Spleen (tissue), 7 donors: ENCODE measurements at regions not wholly inside any gene's neighbourhood (a gene's known extent, or its start where the extent isn't known, plus 50 kb on each side); places are given as distances from the start of the nearest gene placed in this dataset.

Experiments
- CTCF ChIP-seq, 11 experiments: fragments of 200-600 bp in 7 of 11; fragments of 450-650 bp in 4 of 11; sonication (generic) in 4 of 11; IDR thresholded peaks in 8 of 11; conservative IDR thresholded peaks in 3 of 11; 1 replicate in 7 of 11; 2 replicates in 4 of 11; pipeline versions ENCODE4 v1.4.0 to v1.8.0; 2016 to 2021; ENCODE audit warnings: antibody characterized with exemption in 11 of 11, inconsistent platforms in 4 of 11, mild to moderate bottlenecking in 1 of 11
- POLR2A ChIP-seq, 3 donors: fragments of 450-650 bp; IDR thresholded peaks; one replicate each; pipeline ENCODE4 v1.5.1; 2017; ENCODE audit warnings: antibody characterized with exemption in 3 of 3, mild to moderate bottlenecking in 1 of 3
- POLR2AphosphoS5 ChIP-seq, 3 donors: sonication (generic); formaldehyde crosslinking; IDR thresholded peaks; one replicate each; pipeline ENCODE4 v1.5.1; 2017; ENCODE audit warnings: antibody characterized with exemption in 3 of 3
- donor health status: DM: no; HTN: no; CAD: no; lungs with moderate emphysema.
- donor health status: DM: no; HTN: no; CAD: no.
- donor health status: DM: no; HTN: no; CAD: no.

GRCh38 chr21:31538816-31539215, 120.7 kb upstream of the SOD1 start:
- TF ChIP-seq POLR2A (IDR thresholded peaks at IDR 0.05) (no peak), CTCF (IDR thresholded peaks at IDR 0.05 in 8 of 11, conservative IDR thresholded peaks at IDR 0.05 in 3 of 11) (no peak), POLR2AphosphoS5 (IDR thresholded peaks at IDR 0.05) (no peak)
